ENCODE measurements at regions not wholly inside any gene's neighbourhood (a gene's known extent, or its start where the extent isn't known, plus 50 kb on each side); places are given as distances from the start of the nearest gene placed in this dataset.
"Not testable (repeated sequence)": the region's sequence is repeated elsewhere in the genome, so short reads cannot be mapped to it uniquely, and the experiment has no call there.

DNA sequence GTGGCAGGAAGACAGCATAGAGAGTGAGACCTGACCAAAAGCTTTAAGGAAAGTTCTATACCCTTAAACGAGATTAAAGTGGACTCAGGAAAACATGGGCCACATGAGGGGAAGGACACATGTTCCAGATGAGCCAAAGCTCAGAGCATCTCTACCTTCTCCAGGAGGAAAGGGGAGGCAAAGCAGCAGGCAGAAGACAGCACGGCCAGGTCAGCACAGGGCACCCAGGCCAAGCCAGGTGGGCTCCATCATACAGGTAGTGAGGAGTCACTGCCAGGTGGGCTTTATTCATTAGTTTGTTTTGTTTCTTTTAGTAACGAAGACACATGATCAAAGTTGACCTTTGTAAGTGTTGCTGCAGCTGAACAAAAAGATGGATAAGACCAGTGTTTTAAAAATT, 1617.6 kb downstream of the SPATA31A7 start:
- TF ChIP-seq, protein P1, sequence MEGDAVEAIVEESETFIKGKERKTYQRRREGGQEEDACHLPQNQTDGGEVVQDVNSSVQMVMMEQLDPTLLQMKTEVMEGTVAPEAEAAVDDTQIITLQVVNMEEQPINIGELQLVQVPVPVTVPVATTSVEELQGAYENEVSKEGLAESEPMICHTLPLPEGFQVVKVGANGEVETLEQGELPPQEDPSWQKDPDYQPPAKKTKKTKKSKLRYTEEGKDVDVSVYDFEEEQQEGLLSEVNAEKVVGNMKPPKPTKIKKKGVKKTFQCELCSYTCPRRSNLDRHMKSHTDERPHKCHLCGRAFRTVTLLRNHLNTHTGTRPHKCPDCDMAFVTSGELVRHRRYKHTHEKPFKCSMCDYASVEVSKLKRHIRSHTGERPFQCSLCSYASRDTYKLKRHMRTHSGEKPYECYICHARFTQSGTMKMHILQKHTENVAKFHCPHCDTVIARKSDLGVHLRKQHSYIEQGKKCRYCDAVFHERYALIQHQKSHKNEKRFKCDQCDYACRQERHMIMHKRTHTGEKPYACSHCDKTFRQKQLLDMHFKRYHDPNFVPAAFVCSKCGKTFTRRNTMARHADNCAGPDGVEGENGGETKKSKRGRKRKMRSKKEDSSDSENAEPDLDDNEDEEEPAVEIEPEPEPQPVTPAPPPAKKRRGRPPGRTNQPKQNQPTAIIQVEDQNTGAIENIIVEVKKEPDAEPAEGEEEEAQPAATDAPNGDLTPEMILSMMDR (IDR thresholded peaks at IDR 0.05), result not testable (repeated sequence)
- TF ChIP-seq SMAD4 (CRISPR knock-in tag; IDR thresholded peaks at IDR 0.05); IRF2 (CRISPR knock-in tag; IDR thresholded peaks at IDR 0.05; ENCODE audit: borderline replicate concordance, low read depth); GTF2I (CRISPR knock-in tag; conservative IDR thresholded peaks at IDR 0.05); JAZF1 (CRISPR knock-in tag; IDR thresholded peaks at IDR 0.05): not testable (repeated sequence)
- TF ChIP-seq, protein P2, sequence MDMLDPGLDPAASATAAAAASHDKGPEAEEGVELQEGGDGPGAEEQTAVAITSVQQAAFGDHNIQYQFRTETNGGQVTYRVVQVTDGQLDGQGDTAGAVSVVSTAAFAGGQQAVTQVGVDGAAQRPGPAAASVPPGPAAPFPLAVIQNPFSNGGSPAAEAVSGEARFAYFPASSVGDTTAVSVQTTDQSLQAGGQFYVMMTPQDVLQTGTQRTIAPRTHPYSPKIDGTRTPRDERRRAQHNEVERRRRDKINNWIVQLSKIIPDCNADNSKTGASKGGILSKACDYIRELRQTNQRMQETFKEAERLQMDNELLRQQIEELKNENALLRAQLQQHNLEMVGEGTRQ (CRISPR knock-in tag; IDR thresholded peaks at IDR 0.05), result not testable (repeated sequence)
- TF ChIP-seq, protein P3, sequence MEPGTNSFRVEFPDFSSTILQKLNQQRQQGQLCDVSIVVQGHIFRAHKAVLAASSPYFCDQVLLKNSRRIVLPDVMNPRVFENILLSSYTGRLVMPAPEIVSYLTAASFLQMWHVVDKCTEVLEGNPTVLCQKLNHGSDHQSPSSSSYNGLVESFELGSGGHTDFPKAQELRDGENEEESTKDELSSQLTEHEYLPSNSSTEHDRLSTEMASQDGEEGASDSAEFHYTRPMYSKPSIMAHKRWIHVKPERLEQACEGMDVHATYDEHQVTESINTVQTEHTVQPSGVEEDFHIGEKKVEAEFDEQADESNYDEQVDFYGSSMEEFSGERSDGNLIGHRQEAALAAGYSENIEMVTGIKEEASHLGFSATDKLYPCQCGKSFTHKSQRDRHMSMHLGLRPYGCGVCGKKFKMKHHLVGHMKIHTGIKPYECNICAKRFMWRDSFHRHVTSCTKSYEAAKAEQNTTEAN (CRISPR knock-in tag; IDR thresholded peaks at IDR 0.05), result not testable (repeated sequence)
- TF ChIP-seq, protein P4, sequence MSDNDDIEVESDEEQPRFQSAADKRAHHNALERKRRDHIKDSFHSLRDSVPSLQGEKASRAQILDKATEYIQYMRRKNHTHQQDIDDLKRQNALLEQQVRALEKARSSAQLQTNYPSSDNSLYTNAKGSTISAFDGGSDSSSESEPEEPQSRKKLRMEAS (CRISPR knock-in tag; IDR thresholded peaks at IDR 0.05), result not testable (repeated sequence)
- TF ChIP-seq, protein P5, sequence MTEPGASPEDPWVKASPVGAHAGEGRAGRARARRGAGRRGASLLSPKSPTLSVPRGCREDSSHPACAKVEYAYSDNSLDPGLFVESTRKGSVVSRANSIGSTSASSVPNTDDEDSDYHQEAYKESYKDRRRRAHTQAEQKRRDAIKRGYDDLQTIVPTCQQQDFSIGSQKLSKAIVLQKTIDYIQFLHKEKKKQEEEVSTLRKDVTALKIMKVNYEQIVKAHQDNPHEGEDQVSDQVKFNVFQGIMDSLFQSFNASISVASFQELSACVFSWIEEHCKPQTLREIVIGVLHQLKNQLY (CRISPR knock-in tag; IDR thresholded peaks at IDR 0.05), result not testable (repeated sequence)
